ENCODE measurements at regions not wholly inside any gene's neighbourhood (a gene's known extent, or its start where the extent isn't known, plus 50 kb on each side); places are given as distances from the start of the nearest gene placed in this dataset.
"Not testable (repeated sequence)": the region's sequence is repeated elsewhere in the genome, so short reads cannot be mapped to it uniquely, and the experiment has no call there.

DNA sequence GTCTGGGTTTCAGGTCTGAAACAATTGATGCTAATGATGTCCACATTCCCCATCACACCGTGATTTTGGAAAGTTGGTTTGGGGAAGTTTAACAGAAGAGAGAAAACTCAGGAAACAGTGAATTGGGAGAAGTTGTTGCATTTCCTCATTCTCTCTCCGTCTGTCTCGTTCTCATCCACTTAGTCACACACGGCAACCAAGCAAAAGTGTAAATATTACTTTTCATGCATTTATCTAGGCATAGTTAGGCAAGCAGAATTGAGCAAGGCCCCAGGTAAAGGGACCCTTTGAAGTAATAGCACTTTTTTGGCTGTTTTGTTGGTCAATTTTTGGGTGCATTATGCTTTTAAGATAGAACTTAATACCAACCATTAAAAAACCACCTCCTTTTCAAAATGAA, 137.0 kb upstream of the SULF2 start:
- Histone ChIP-seq H3K4me1 (no peaks in the 10 kb centered on the region), H3K27ac (no peak overlapping the region), H3K9me3 (peaks cover 0 to 9% of the 10 kb centered on the region in 2 donors), H3K27me3 (peaks cover 0 to 57% of the 10 kb centered on the region in 2 donors), H3K4me3 (no peak overlapping the region), H3K36me3 (no peaks in the 10 kb centered on the region)
- intact Hi-C loops (cut with DNase I) = no loop called here
- TF ChIP-seq, protein P1, sequence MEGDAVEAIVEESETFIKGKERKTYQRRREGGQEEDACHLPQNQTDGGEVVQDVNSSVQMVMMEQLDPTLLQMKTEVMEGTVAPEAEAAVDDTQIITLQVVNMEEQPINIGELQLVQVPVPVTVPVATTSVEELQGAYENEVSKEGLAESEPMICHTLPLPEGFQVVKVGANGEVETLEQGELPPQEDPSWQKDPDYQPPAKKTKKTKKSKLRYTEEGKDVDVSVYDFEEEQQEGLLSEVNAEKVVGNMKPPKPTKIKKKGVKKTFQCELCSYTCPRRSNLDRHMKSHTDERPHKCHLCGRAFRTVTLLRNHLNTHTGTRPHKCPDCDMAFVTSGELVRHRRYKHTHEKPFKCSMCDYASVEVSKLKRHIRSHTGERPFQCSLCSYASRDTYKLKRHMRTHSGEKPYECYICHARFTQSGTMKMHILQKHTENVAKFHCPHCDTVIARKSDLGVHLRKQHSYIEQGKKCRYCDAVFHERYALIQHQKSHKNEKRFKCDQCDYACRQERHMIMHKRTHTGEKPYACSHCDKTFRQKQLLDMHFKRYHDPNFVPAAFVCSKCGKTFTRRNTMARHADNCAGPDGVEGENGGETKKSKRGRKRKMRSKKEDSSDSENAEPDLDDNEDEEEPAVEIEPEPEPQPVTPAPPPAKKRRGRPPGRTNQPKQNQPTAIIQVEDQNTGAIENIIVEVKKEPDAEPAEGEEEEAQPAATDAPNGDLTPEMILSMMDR (IDR thresholded peaks at IDR 0.05) = no peak
- DNase-seq (no peak), ATAC-seq (peak; percentile 42)

DNA sequence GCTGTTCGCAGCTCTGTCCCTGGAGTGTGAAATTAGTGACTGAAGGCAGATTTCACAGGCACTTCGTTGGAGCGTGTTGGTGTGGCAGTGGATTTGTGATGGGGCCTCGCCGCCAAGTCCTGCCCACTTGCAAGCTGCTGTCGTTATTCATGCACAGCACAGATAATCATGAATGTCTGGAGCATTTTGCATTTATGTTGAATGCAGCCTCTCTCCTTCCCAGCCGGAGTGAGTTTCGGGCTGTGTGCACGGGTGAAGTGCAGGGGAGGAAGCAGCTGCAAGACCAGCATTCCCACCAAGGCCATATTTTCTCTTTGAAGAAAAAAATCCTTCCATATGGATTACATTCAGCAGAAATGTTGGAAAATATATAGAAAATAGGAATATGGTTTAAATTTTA, 136.5 kb upstream of the SULF2 start:
- H3K4me1 ChIP-seq; intact Hi-C loops (cut with DNase I); H3K4me3 ChIP-seq; H3K36me3 ChIP-seq; ATAC-seq; H3K27ac ChIP-seq: not testable (repeated sequence)
- DNase-seq = peak in 2 of 4 donors; percentile 6 to 8
- Histone ChIP-seq H3K27me3 (peaks cover 0 to 57% of the 10 kb centered on the region in 2 donors), H3K9me3 (peaks cover 0 to 14% of the 10 kb centered on the region in 2 donors)

DNA sequence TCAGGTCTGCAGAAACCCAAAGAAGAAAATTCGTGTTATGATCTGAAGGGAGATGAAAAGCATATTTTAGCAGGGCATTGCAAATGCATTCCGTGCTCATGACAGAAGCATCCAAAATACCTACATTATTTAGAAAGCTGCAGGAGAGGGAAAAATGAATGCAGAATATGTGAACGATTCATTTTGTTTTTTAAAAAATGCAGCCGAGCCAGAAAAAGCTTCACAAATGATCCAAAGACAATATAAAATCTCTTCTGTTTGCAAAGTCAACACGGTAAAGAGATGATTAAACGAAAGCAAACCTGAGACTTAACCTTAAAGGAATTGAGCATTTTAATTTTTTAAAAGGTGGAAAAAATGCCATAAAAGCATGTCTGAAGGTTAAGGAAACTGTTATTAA, 136.1 kb upstream of the SULF2 start:
- H3K4me3 ChIP-seq = no peak overlapping the region
- ATAC-seq = no peak
- TF ChIP-seq, protein P1 (IDR thresholded peaks at IDR 0.05) = no peak
- no peak overlapping the region for H3K27ac ChIP-seq
- peaks cover 0 to 18% of the 10 kb centered on the region in 2 donors for H3K9me3 ChIP-seq
- intact Hi-C loops (cut with DNase I) = no loop called here
- DNase-seq = no peak
- no peaks in the 10 kb centered on the region for H3K36me3 ChIP-seq
- peaks cover 0 to 57% of the 10 kb centered on the region in 2 donors for H3K27me3 ChIP-seq
- H3K4me1 ChIP-seq = no peaks in the 10 kb centered on the region

DNA sequence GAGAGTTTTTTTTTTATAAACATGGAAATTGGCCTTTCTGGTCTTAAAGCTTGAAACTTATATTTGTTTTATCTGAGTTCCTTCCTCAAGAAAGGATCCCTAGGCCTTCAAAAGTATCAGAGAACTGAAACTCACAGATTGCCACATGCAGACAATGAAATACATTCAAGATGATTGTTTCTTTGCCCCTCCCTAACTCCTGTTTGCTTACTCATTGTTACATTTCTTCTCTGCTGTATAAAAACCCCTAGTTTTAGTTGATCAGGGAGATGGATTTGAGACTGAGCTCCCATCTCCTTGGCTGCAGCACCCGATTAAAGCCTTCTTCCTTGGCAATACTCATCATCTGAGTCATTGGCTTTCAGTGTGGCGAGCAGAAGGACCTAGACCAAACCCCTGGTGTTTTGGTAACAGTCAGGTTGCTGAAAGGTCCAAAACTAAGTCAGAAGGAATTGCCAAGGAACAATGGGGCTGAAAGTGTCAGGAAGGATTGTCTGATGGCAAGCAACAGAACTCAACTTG, 132.3 kb upstream of the SULF2 start:
- H3K9me3 ChIP-seq = peaks cover 0 to 20% of the 10 kb centered on the region in 2 donors
- no peaks in the 10 kb centered on the region for H3K36me3 ChIP-seq
- TF ChIP-seq, protein P1 (IDR thresholded peaks at IDR 0.05) = no peak
- intact Hi-C loops (cut with DNase I) = no loop called here
- H3K27me3 ChIP-seq = peaks cover 0 to 37% of the 10 kb centered on the region in 2 donors
- ATAC-seq (no peak), DNase-seq (no peak)
- H3K4me1 ChIP-seq = no peaks in the 10 kb centered on the region
- H3K27ac ChIP-seq = no peak overlapping the region
- no peak overlapping the region for H3K4me3 ChIP-seq

DNA sequence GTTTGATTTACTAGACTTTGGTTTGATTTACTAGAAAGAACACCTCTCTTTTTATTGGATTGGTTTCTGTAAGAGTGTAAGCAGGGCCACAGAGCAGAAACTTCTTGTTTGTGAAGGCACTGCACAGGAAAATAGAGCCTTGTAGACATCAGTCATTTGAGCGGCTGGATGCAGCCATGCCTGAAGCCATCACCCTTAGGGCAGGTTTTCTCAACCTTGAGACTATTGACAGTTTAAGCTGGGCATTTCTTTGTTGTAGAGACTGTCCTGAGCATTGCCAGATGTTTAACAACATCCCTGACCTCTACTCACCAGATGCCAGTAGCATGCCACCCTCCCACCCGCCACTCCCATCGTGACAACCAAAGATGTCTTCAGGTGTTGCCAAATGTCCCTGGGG, 130.2 kb upstream of the SULF2 start:
- H3K27ac ChIP-seq = no peak overlapping the region
- intact Hi-C loops (cut with DNase I) = no loop called here
- TF ChIP-seq, protein P1 (IDR thresholded peaks at IDR 0.05) = no peak

DNA sequence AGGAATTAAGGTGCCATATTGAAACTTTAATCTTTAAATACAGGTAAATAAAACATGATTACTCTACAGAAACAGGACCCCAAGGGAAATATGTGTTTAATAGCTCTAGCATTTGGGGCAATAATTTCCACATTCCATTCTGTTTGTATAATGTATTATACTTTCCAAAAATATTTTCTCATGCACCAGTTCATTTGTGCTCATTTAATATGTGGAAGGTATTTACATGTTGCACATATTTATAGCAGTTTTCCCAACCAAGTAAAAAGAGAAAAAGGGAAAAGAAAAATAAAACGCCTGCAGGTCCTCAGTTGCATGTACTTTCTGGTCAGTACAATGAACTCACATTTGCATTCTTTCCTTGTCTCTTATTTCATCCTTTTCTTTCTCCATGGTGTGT, 129.5 kb upstream of the SULF2 start:
- no peaks in the 10 kb centered on the region for H3K4me1 ChIP-seq

More for the DNA sequence above, 130.2 kb upstream of the SULF2 start:
- Histone ChIP-seq H3K4me3 (no peak overlapping the region), H3K4me1 (no peaks in the 10 kb centered on the region), H3K27me3 (peaks cover 0 to 27% of the 10 kb centered on the region in 2 donors), H3K36me3 (no peaks in the 10 kb centered on the region), H3K9me3 (peaks cover 0 to 20% of the 10 kb centered on the region in 2 donors)
- DNase-seq (no peak), ATAC-seq (no peak)

DNA sequence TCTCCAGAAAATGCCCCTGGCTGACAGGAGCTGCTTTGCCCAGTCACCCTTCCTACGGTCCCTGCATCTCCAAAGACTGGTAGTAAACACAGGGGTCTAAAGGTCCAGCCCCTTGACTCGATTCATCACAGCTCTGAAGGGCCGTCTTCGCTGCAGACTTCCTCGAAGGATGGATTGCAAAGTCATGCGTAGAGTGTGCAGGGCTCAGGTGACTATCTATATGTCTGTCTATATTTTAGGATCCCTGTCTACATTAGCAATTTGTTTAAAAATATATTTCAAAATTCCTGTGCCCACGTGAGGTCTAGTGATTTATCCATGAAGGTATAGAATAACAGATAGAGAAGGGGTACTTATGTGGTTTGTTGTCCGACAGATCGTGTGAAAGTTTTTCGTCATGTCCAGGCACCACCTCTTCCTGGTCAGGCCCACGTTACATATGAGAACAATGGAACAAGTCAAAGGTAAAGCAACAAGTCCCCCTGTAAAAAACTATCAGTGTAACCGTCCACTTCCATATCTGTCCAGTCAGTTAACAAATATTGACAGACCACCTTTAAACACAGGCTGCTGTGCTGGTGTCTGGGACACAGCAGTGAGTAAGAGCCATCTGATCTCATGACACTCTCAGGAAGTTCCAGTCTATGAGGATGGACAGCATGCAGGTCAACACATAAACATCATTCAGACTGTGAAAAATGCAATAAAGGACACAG, 127.7 kb upstream of the SULF2 start:
- H3K27ac ChIP-seq; intact Hi-C loops (cut with DNase I); H3K4me1 ChIP-seq; H3K4me3 ChIP-seq; ATAC-seq; DNase-seq; H3K36me3 ChIP-seq: not testable (repeated sequence)
- peaks cover 0 to 16% of the 10 kb centered on the region in 2 donors for H3K9me3 ChIP-seq
- H3K27me3 ChIP-seq = peaks cover 0 to 25% of the 10 kb centered on the region in 2 donors

More for the DNA sequence above, 129.5 kb upstream of the SULF2 start:
- Histone ChIP-seq H3K9me3 (peaks cover 0 to 20% of the 10 kb centered on the region in 2 donors), H3K27ac (no peak overlapping the region), H3K4me3 (no peak overlapping the region), H3K36me3 (no peaks in the 10 kb centered on the region), H3K27me3 (peaks cover 0 to 20% of the 10 kb centered on the region in 2 donors)
- ATAC-seq (no peak), DNase-seq (no peak)
- TF ChIP-seq, protein P1 (IDR thresholded peaks at IDR 0.05) = no peak
- intact Hi-C loops (cut with DNase I) = no loop called here

DNA sequence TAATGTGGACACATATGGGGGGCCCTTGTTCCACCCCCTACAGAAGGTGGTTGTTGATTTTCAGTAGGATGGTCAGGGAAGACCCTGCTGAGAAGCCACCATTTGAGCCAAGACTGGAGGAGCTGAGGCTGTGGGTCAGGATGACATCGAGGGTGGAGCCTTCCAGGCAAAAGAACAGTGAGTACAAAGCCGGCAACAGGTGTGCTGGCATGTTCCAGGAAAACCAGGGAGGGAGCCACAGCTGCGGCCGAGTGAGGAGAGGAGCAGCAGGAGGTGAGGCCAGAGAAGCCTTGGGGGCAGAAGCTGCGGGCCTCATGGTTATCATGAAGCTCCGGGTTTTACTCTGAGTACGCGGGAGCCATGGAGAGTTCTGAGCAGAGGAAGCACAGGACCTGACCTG, 126.9 kb upstream of the SULF2 start:
- H3K27me3 ChIP-seq = peaks cover 0 to 26% of the 10 kb centered on the region in 2 donors
- intact Hi-C loops (cut with DNase I); ATAC-seq; H3K9me3 ChIP-seq; H3K27ac ChIP-seq; H3K4me1 ChIP-seq; H3K4me3 ChIP-seq; DNase-seq; H3K36me3 ChIP-seq: not testable (repeated sequence)
